ENCODE measurements at regions not wholly inside any gene's neighbourhood (a gene's known extent, or its start where the extent isn't known, plus 50 kb on each side); places are given as distances from the start of the nearest gene placed in this dataset.

- no peak for DNase-seq (ENCODE audit: low read depth, low spot score)
Measured at GRCh38 chr13:52931131-52931530, 82.7 kb upstream of the PCDH8 start.

More at GRCh38 chr13:52931131-52931530, 82.7 kb upstream of the PCDH8 start:
- ChIA-PET POLR2A (no interaction called here), CTCF (interaction anchor here (0.8 kb wide), 1 partner anchor 37 kb away, joined by 3 read pairs; no protein-coding TSS in a partner anchor)
- no peaks in the 10 kb centered on the region for H3K9me3 ChIP-seq (replicated peaks; ENCODE audit: control insufficient read depth, insufficient read depth, low read length)
- no peaks in the 10 kb centered on the region for H4K20me1 ChIP-seq (replicated peaks; ENCODE audit: control insufficient read depth, extremely low read depth, insufficient read depth, low read length)
- dilution Hi-C loops (cut with MboI; ENCODE audit: extremely low pct_ligation_motif_present, low sequenced_read_pairs): no loop called here
- H3K9me1 ChIP-seq (replicated peaks; ENCODE audit: control insufficient read depth, extremely low read depth, insufficient read depth, low read length): no peaks in the 10 kb centered on the region
- TF ChIP-seq MAX (IDR thresholded peaks at IDR 0.05; ENCODE audit: insufficient read depth, insufficient read length) (no peak), EZH2 (IDR thresholded peaks at IDR 0.05; ENCODE audit: borderline replicate concordance, low read depth, low read length, severe bottlenecking) (no peak), MYC (IDR thresholded peaks at IDR 0.05; ENCODE audit: low read depth, low read length) (no peak), POLR2A (IDR thresholded peaks at IDR 0.05; ENCODE audit: low read depth, low read length) (no peak), GATA2 (IDR thresholded peaks at IDR 0.05; ENCODE audit: insufficient read depth, insufficient read length, low read depth, low read length) (no peak), FOS (IDR thresholded peaks at IDR 0.05; ENCODE audit: borderline replicate concordance, insufficient read depth, low read length) (no peak), CTCF (IDR thresholded peaks at IDR 0.05; ENCODE audit: extremely low read depth in 1 of 2, insufficient read depth in 1 of 2, low read depth in 1 of 2, low read length in 2 of 2) (no peak), JUN (IDR thresholded peaks at IDR 0.05; ENCODE audit: borderline replicate concordance, insufficient read depth, insufficient read length, low read depth) (no peak), POLR2AphosphoS5 (IDR thresholded peaks at IDR 0.05; ENCODE audit: insufficient read depth, low read depth, low read length) (no peak)
- FAIRE-seq: no peak
- no TSS peak for BruUV-seq (replicated peaks)
- H3K4me3 ChIP-seq (replicated peaks in 1 of 3; ENCODE audit: insufficient read depth in 1 of 3, low read depth in 1 of 3, low read length in 3 of 3): no peak overlapping the region
- H3K4me1 ChIP-seq (ENCODE audit: control insufficient read depth, extremely low read depth, insufficient read depth, low read length): no peaks in the 10 kb centered on the region
- H2AFZ ChIP-seq (ENCODE audit: low read depth, low read length): no peak overlapping the region
- H3K4me2 ChIP-seq (ENCODE audit: insufficient read depth, low read length): no peak overlapping the region
- H3K79me2 ChIP-seq (ENCODE audit: control insufficient read depth, insufficient read depth, low read length): no peaks in the 10 kb centered on the region
- intact Hi-C loops (cut with micrococcal nuclease): no loop called here
- H3K9ac ChIP-seq (replicated peaks; ENCODE audit: extremely low read depth, insufficient read depth, low read length): no peak overlapping the region
- no peaks in the 10 kb centered on the region for H3K27me3 ChIP-seq (ENCODE audit: control insufficient read depth in 2 of 2, insufficient read depth in 2 of 2, low read length in 2 of 2)
- H3K27ac ChIP-seq (ENCODE audit: insufficient read depth, low read depth, low read length): no peak overlapping the region
- no peaks in the 10 kb centered on the region for H3K36me3 ChIP-seq (ENCODE audit: control insufficient read depth in 2 of 2, extremely low read depth in 1 of 2, insufficient read depth in 2 of 2, low read length in 2 of 2)

All from endothelial cell of umbilical vein (primary cell).